Activated T-cell treated with anti-CD3 and anti-CD28 coated beads, Interleukin-2, amount 50 U/mL, for 72 hours (primary cell): ENCODE measurements at regions not wholly inside any gene's neighbourhood (a gene's known extent, or its start where the extent isn't known, plus 50 kb on each side); places are given as distances from the start of the nearest gene placed in this dataset.
"Not testable (repeated sequence)": the region's sequence is repeated elsewhere in the genome, so short reads cannot be mapped to it uniquely, and the experiment has no call there.

ENCODE experiments used
- ATAC-seq, 2 donors: fragments of 150-1000 bp; cut with Tn5 transposase; replicated peaks in 1 of 2; 2 replicates each; pipeline ENCODE4 v1.10.0; 2021; ENCODE audit warnings: moderate library complexity in 2 of 2, mild to moderate bottlenecking in 1 of 2
- DNase-seq, 2 donors: peaks; one replicate each; pipeline ENCODE4 v3.0.0; 2021 to 2022; ENCODE audit warnings: mixed read lengths in 1 of 2
- H3K27ac Mint-ChIP-seq: one replicate; pipeline ENCODE4 v1.8.0; 2022; ENCODE audit warnings: mild to moderate bottlenecking, moderate library complexity, mixed read lengths
- H3K27me3 Mint-ChIP-seq: one replicate; pipeline ENCODE4 v1.8.0; 2022; ENCODE audit warnings: low read depth, mixed read lengths
- H3K36me3 Mint-ChIP-seq, 2 donors: one replicate each; pipeline ENCODE4 v1.8.0; 2022; ENCODE audit warnings: mixed read lengths in 2 of 2, mild to moderate bottlenecking in 1 of 2; ENCODE audit not compliant: insufficient read depth in 2 of 2
- H3K4me1 Mint-ChIP-seq: one replicate; pipeline ENCODE4 v1.8.0; 2022; ENCODE audit warnings: low read depth, mixed read lengths
- H3K4me3 Mint-ChIP-seq, 2 donors: one replicate each; pipeline ENCODE4 v1.8.0; 2022; ENCODE audit warnings: mild to moderate bottlenecking in 2 of 2, mixed read lengths in 2 of 2, moderate library complexity in 2 of 2
- H3K9me3 Mint-ChIP-seq, 2 donors: one replicate each; pipeline ENCODE4 v1.8.0; 2022; ENCODE audit warnings: mixed read lengths in 2 of 2

DNA sequence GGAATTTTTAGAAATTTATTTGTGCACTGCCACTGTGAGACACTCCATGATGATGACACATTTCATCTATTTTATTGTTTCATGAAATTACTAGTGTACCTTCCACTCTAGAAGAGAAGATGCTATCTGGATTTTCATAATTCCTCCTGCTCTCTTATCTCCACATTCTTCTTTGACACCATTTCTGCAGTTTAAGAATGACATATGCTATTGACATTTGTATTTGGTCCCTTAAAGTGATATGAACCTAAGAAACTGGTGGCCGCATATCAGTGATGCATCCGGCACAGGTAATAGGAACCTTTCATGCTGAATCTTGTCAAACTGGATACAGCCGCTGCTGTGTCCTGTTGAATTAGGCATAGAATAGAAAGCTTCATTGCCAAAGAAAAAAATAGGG is 696.3 kb downstream of the TMEM121 start:
- ATAC-seq (no peak), DNase-seq (no peak)
- peaks cover 55% of the 10 kb centered on the region for H3K4me1 Mint-ChIP-seq
- no peaks in the 10 kb centered on the region for H3K9me3 Mint-ChIP-seq
- H3K36me3 Mint-ChIP-seq = no peaks in the 10 kb centered on the region
- no peaks in the 10 kb centered on the region for H3K27me3 Mint-ChIP-seq
- H3K4me3 Mint-ChIP-seq = peak overlapping the region in 1 of 2 donors; percentile 29
- no peak overlapping the region for H3K27ac Mint-ChIP-seq

DNA sequence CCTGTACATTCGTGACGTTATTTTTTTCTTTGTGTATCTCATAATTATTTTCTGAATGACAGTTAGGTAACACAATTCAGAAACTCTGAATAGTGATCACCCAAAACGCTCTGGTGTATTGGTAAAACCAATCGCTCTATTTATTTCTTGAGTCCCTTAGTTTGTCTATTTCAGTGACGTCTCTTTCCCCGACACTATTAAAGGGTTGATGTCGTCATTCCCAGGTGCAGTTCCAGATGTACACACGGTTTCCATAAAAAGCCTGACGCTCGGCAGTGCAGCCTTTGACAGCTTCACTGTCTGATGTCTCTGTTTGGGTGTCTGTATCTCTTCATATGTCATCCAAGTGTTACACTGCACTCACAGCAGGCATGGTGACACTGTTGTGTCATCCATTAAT is 701.4 kb downstream of the TMEM121 start:
- ATAC-seq (no peak), DNase-seq (no peak)
- no peaks in the 10 kb centered on the region for H3K36me3 Mint-ChIP-seq
- peaks cover 66% of the 10 kb centered on the region for H3K4me1 Mint-ChIP-seq
- H3K27me3 Mint-ChIP-seq = no peaks in the 10 kb centered on the region
- H3K27ac Mint-ChIP-seq = no peak overlapping the region
- no peaks in the 10 kb centered on the region for H3K9me3 Mint-ChIP-seq
- H3K4me3 Mint-ChIP-seq = no peak overlapping the region

DNA sequence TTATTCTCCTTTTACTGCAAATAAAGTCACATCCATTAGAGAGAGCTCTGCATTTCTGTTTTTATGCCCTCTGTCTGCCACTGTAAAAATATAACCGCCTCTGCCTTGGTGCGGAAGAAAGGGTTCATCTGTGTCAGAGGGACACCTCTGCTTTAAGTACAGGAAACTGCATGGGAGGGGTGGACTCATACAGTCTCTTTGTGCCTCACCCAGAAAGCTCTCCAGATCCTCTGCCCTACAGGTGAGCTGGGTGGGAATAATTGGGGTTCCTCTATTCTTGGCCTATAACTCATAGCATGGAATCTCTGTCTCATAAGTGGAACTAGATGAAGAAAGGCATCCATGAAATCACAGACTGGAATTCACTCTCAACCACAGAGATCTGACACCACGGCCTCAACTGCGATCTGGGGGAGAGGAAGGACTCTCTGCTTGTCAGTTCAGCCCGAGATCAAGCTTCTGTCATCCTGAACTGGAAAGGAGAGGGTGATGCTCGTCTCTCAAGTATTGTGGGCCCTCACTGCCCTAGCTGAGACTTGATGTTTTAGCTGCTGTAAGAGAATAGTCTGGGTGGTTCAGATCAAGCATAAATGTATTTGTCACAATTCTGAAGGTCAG is 702.3 kb downstream of the TMEM121 start:
- ATAC-seq = peak; percentile 87 to 89
- H3K27me3 Mint-ChIP-seq = no peaks in the 10 kb centered on the region

DNA sequence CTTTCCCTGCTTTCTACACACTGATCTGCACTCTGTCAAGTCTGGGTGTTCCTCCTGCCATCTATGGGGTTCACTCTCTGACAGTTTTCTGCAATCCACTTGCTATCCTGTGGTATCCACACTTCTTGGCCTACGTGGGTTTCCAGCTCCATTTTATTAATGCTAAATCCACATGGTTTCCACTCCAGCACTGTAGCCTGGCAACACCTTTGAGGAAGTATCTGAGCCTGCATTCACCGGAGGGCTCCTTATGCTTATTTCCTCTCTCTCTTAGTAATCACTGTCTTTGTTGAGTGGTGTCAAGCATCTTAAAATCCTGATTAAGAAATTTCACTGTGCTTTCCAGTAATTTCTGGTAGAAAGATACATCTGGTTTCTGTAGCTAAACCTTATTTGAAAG is 703.7 kb downstream of the TMEM121 start:
- Mint-ChIP-seq H3K27ac (peak overlapping the region; percentile 15), H3K27me3 (no peaks in the 10 kb centered on the region), H3K4me3 (peak overlapping the region; percentile 46 to 62), H3K36me3 (no peaks in the 10 kb centered on the region), H3K4me1 (peaks cover 61% of the 10 kb centered on the region), H3K9me3 (no peaks in the 10 kb centered on the region)
- no peak for ATAC-seq
- no peak for DNase-seq

More for the DNA sequence above, 702.3 kb downstream of the TMEM121 start:
- Mint-ChIP-seq H3K9me3 (no peaks in the 10 kb centered on the region), H3K4me3 (peak overlapping the region; percentile 56 to 72), H3K27ac (peak overlapping the region; percentile 90), H3K4me1 (peaks cover 62% of the 10 kb centered on the region), H3K36me3 (no peaks in the 10 kb centered on the region)
- DNase-seq = peak; percentile 48 to 50

DNA sequence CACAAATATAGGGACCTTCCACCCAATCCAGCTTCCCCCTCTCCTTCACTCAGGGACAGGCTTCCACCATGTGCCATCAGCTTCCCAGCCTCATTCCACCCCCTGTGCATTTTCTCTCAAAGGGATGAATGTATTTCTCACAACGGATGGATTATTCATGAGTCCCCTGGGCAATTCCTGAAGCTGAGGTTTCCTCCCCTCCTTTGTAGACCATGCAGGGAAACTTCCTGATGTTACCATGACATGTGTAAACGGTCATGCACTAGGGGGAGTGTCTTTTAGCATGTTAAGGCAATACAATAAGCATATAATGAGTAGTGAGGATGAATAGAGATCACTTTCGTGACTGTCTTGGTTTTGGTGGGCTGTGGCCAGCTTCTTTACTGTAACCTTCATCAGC is 706.8 kb downstream of the TMEM121 start:
- not testable (repeated sequence) for H3K4me3 Mint-ChIP-seq, H3K27me3 Mint-ChIP-seq, H3K36me3 Mint-ChIP-seq, DNase-seq, H3K27ac Mint-ChIP-seq, H3K9me3 Mint-ChIP-seq
- peak; percentile 48 to 53 for ATAC-seq
- H3K4me1 Mint-ChIP-seq = peaks cover 47% of the 10 kb centered on the region

DNA sequence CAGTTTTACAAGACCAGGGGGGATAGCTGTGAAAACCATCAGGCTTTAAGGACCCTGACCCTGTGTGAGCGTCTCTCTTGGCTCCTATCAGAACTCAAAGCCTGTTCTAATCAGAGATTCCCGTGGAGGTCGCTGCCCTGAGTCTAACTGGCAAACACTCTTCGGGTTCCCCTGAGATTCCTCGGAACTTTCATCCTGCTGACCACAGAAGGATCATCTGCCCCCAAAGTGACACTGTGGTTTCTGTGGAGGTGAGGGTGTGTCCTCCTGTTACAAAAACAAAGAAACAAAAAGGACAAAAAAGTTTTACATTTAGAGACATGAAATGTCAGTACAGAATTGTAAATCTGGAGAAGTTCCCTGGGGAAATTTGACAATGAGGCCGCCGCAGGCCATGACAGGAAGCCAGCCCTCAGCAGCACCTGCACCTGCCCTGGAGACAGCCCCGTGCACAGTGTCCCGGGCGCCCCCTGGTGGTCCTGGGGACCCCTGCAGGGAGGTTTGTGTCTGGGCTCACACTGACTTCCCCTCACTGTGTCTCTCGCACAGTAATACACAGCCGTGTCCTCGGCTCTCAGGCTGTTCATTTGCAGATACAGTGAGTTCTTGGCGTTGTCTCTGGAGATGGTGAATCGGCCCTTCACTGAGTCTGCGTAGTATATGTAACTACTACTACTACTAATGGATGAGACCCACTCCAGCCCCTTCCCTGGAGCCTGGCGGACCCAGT is 708.3 kb downstream of the TMEM121 start:
- peaks cover 36% of the 10 kb centered on the region for H3K4me1 Mint-ChIP-seq
- not testable (repeated sequence) for H3K9me3 Mint-ChIP-seq, H3K4me3 Mint-ChIP-seq, DNase-seq, H3K27me3 Mint-ChIP-seq, H3K36me3 Mint-ChIP-seq, H3K27ac Mint-ChIP-seq
- peak; percentile 38 to 59 for ATAC-seq

DNA sequence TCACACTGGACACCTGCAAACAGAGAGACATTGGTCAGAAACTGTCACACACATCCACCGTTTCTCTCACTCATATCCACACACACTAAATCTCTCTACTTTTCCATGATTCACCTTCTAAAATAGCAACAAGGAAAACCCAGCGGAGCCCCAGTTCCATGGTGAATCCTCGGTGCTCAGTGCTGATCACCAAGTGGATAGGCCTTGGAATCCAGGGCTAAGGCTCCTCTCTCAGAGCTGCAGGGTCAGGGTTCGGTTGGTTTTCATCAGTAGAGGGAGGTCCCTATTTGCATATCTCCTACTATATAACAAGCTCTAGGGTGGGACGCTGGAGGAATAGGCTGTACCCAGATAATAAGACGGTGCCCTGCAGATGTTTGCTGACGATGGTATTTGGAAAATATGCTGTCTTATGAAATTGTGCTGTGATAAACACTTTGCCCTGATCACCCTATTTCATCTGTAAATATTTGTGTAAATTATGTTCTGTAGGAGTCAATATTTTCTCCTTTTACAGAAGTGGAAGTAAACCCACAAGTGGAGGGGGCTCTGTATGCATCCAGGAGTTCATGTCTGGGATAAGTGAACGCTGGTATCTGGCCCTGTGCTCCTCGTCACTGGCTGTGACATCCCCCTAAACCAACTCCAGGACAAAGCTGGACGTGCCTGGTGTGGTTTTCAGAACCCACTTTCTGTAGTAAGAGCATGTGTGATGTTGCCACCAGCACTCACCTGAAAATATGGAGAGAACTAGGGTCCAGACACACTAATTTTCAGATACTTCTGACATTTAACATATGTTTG is 709.2 kb downstream of the TMEM121 start:
- Mint-ChIP-seq H3K4me1 (peaks cover 30% of the 10 kb centered on the region), H3K4me3 (no peak overlapping the region), H3K27me3 (peaks cover 6% of the 10 kb centered on the region), H3K9me3 (no peaks in the 10 kb centered on the region), H3K36me3 (no peaks in the 10 kb centered on the region), H3K27ac (no peak overlapping the region)
- ATAC-seq (no peak), DNase-seq (no peak)

GRCh38 chr14:106248321-106249192 is 722.2 kb downstream of the TMEM121 start:
- peaks cover 7% of the 10 kb centered on the region for H3K4me1 Mint-ChIP-seq
- DNase-seq (no peak), ATAC-seq (no peak)
- peaks cover 0 to 2% of the 10 kb centered on the region in 2 donors for H3K9me3 Mint-ChIP-seq
- H3K4me3 Mint-ChIP-seq = no peak overlapping the region
- H3K36me3 Mint-ChIP-seq = peaks cover 0 to 2% of the 10 kb centered on the region in 2 donors
- peaks cover 27% of the 10 kb centered on the region for H3K27me3 Mint-ChIP-seq
- no peak overlapping the region for H3K27ac Mint-ChIP-seq

DNA sequence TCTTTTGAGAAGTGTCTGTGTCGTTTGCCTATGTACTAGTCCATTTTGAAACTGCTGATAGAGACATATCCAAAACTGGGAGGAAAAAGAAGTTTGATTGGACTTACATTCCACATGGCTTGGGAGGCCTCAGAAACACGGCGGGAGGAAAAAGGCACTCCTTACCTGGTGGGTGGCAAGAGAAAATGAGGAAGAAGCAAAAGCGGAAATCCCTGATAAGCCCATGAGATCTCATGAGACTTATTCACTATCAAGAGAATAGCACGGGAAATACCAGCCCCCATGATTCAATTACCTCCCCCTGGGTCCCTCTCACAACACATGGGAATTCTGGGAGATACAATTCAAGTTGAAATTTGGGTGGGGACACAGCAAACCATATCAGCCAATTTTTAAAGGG is 727.6 kb downstream of the TMEM121 start:
- not testable (repeated sequence) for ATAC-seq, H3K4me1 Mint-ChIP-seq

DNA sequence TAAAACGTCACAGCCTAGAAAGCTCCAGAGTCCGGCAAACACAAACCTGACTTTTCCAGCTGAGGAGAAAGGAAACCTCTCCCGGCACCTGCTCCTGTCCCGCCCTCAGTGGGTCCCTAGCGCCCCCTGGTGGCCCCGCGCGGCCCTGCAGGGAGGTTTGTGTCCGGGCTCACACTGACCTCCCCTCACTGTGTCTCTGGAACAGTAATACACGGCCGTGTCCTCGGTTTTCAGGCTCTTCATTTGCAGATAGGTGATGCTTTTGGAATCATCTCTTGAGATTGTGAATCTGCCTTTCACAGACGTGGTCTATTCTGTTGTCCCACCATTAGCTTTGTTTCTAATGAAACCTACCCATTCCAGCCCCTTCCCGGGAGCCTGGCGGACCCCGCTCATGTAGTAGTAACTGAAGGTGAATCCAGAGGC is 731.2 kb downstream of the TMEM121 start:
- peak in 1 of 2 donors; percentile 37 for ATAC-seq
- H3K9me3 Mint-ChIP-seq, H3K4me3 Mint-ChIP-seq, H3K36me3 Mint-ChIP-seq, H3K27ac Mint-ChIP-seq, H3K4me1 Mint-ChIP-seq: not testable (repeated sequence)
- DNase-seq = peak; percentile 83 to 86
- H3K27me3 Mint-ChIP-seq = peaks cover 17% of the 10 kb centered on the region

More for the DNA sequence above, 727.6 kb downstream of the TMEM121 start:
- not testable (repeated sequence) for H3K27me3 Mint-ChIP-seq, H3K9me3 Mint-ChIP-seq, H3K27ac Mint-ChIP-seq, H3K36me3 Mint-ChIP-seq, DNase-seq, H3K4me3 Mint-ChIP-seq

GRCh38 chr14:106268013-106268727 is 741.8 kb downstream of the TMEM121 start:
- ATAC-seq (peak; percentile 80 to 87), DNase-seq (peak; percentile 88)
- peaks cover 15% of the 10 kb centered on the region for H3K4me1 Mint-ChIP-seq
- peak overlapping the region in 1 of 2 donors; percentile 32 for H3K4me3 Mint-ChIP-seq
- no peak overlapping the region for H3K27ac Mint-ChIP-seq
- peaks cover 16% of the 10 kb centered on the region for H3K27me3 Mint-ChIP-seq
- H3K9me3 Mint-ChIP-seq = no peaks in the 10 kb centered on the region
- no peaks in the 10 kb centered on the region for H3K36me3 Mint-ChIP-seq

- H3K27ac Mint-ChIP-seq = peak overlapping the region; percentile 26
- DNase-seq (no peak), ATAC-seq (no peak)
- peaks cover 16% of the 10 kb centered on the region for H3K27me3 Mint-ChIP-seq
- peaks cover 15% of the 10 kb centered on the region for H3K4me1 Mint-ChIP-seq
- H3K36me3 Mint-ChIP-seq = no peaks in the 10 kb centered on the region
- H3K9me3 Mint-ChIP-seq = no peaks in the 10 kb centered on the region
- peak overlapping the region; percentile 41 to 44 for H3K4me3 Mint-ChIP-seq
These were observed 742.6 kb downstream of the TMEM121 start for GRCh38 chr14:106269029-106269428.
